Osteocyte (in vitro differentiated cells): ENCODE measurements at regions not wholly inside any gene's neighbourhood (a gene's known extent, or its start where the extent isn't known, plus 50 kb on each side); places are given as distances from the start of the nearest gene placed in this dataset.

Experiments
- DNase-seq: peaks from one replicate; pipeline ENCODE4 v3.0.0; 2021; ENCODE audit warnings: mixed read lengths; ENCODE audit not compliant: unreplicated experiment; ENCODE audit errors: extremely low spot score
- H3K27ac Mint-ChIP-seq: one replicate; pipeline ENCODE4 v1.8.0; 2021; ENCODE audit warnings: mild to moderate bottlenecking, mixed read lengths; ENCODE audit not compliant: unreplicated experiment
- H3K27me3 Mint-ChIP-seq: one replicate; pipeline ENCODE4 v1.8.0; 2021; ENCODE audit warnings: mixed read lengths; ENCODE audit not compliant: unreplicated experiment
- H3K36me3 Mint-ChIP-seq: one replicate; pipeline ENCODE4 v1.8.0; 2021; ENCODE audit warnings: mixed read lengths; ENCODE audit not compliant: unreplicated experiment
- H3K4me1 Mint-ChIP-seq: one replicate; pipeline ENCODE4 v1.8.0; 2021; ENCODE audit warnings: mixed read lengths; ENCODE audit not compliant: unreplicated experiment
- H3K4me3 Mint-ChIP-seq: one replicate; pipeline ENCODE4 v1.8.0; 2021; ENCODE audit warnings: mild to moderate bottlenecking, moderate library complexity, mixed read lengths; ENCODE audit not compliant: unreplicated experiment
- H3K9me3 Mint-ChIP-seq: one replicate; pipeline ENCODE4 v1.8.0; 2021; ENCODE audit warnings: mixed read lengths; ENCODE audit not compliant: unreplicated experiment
- TF ChIP-seq, protein P1 (sequence below): fragments of 200-600 bp; sonication (generic); IDR thresholded peaks from 2 replicates; pipeline ENCODE4 v1.5.0; 2021; ENCODE audit warnings: antibody characterized with exemption, mild to moderate bottlenecking, moderate library complexity

DNA sequence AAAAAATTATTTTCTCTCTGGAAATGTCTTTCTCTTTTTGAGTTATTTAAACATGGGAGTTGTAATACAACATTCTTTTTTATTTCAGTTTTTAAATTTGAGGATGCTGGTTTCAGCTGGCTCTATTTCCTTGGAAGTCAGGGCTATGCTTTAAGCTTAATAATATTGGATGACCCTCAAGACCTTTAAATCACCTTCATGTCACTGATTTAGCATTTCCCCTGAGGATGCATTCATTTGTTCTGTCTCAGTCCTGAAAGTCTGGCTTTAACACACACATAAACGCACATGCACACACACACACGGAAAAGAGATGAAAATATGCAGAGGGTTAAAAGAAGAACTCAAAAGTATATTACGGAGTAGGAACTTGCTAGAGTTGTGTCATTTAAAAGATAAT lies 260.5 kb downstream of the PTBP2 start:
- peaks cover 11% of the 10 kb centered on the region for H3K9me3 Mint-ChIP-seq
- TF ChIP-seq, protein P1, sequence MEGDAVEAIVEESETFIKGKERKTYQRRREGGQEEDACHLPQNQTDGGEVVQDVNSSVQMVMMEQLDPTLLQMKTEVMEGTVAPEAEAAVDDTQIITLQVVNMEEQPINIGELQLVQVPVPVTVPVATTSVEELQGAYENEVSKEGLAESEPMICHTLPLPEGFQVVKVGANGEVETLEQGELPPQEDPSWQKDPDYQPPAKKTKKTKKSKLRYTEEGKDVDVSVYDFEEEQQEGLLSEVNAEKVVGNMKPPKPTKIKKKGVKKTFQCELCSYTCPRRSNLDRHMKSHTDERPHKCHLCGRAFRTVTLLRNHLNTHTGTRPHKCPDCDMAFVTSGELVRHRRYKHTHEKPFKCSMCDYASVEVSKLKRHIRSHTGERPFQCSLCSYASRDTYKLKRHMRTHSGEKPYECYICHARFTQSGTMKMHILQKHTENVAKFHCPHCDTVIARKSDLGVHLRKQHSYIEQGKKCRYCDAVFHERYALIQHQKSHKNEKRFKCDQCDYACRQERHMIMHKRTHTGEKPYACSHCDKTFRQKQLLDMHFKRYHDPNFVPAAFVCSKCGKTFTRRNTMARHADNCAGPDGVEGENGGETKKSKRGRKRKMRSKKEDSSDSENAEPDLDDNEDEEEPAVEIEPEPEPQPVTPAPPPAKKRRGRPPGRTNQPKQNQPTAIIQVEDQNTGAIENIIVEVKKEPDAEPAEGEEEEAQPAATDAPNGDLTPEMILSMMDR: no peak
- no peaks in the 10 kb centered on the region for H3K36me3 Mint-ChIP-seq
- no peak overlapping the region for H3K27ac Mint-ChIP-seq
- no peak overlapping the region for H3K4me3 Mint-ChIP-seq
- no peak for DNase-seq
- H3K4me1 Mint-ChIP-seq: peaks cover 42% of the 10 kb centered on the region
- H3K27me3 Mint-ChIP-seq: no peaks in the 10 kb centered on the region

DNA sequence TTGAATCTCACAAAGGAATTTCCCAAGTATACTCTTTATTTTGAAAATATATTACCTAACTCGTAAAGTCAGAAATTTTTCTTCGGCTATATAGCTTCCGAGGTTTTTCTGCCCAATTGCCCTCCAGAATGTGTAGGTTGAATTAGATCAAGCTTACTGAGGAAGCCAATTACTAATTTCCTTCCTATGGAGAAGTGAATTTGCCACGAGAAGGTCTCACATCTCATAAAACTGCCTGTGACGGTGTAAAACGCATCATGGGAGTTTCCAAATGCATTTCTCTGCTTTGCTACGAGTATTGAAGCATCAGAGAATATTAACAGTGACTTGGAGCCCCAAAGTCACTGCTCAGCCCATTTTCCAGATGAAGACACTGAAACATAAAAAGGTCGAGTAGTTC lies 262.3 kb downstream of the PTBP2 start:
- H3K4me3 Mint-ChIP-seq: no peak overlapping the region
- no peaks in the 10 kb centered on the region for H3K36me3 Mint-ChIP-seq
- no peak for DNase-seq
- H3K27me3 Mint-ChIP-seq: no peaks in the 10 kb centered on the region
- peaks cover 11% of the 10 kb centered on the region for H3K9me3 Mint-ChIP-seq
- peaks cover 36% of the 10 kb centered on the region for H3K4me1 Mint-ChIP-seq
- TF ChIP-seq, protein P1: no peak
- H3K27ac Mint-ChIP-seq: no peak overlapping the region

DNA sequence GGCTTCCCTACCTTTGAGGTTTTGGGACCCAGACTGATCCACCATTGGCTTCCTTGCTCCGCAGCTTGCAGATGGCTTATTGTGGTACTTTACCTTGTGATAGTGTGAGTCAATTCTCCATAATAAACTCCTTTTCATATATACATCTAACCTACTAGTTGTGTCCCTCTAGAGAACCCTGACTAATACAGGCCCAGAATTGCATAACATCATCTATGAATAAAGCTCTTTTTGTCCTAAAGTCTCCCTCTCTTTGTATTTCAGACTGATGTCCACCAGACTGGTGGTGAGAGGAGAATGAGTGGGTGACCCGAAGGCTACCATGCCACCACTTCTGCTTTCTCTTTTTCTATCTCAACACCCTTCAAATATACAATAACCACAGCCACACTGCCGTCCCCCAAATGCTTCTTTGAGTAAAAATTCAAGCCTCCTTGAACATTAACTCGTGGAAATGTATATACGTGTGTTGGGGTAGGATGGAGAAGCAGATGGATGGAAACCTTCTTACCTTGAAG lies 265.7 kb downstream of the PTBP2 start:
- TF ChIP-seq, protein P1: no peak
- no peak for DNase-seq

DNA sequence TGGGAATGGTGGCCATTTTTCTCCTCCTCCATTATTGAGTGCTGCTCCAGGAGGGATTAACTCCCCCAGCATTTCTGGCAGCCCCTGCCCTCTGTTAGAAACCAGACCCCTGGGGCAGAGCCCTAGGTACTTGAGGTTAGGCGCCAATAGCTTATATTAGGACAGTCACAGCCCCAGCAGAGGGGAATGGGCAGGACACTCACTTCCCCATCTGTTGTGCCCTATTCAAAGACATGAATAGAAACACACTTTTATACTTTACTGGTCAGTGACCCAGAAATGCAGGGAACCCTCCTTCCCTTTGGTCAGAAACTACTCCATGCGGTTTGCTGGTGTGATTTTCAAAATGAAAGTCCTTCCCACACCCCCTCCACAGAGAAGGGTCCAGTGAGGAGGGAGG lies 267.7 kb downstream of the PTBP2 start:
- H3K4me3 Mint-ChIP-seq: no peak overlapping the region
- no peaks in the 10 kb centered on the region for H3K36me3 Mint-ChIP-seq
- peaks cover 18% of the 10 kb centered on the region for H3K9me3 Mint-ChIP-seq
- no peaks in the 10 kb centered on the region for H3K27me3 Mint-ChIP-seq
- H3K27ac Mint-ChIP-seq: no peak overlapping the region
- no peak for DNase-seq
- peaks cover 22% of the 10 kb centered on the region for H3K4me1 Mint-ChIP-seq
- TF ChIP-seq, protein P1: no peak

More for the DNA sequence above, 265.7 kb downstream of the PTBP2 start:
- Mint-ChIP-seq H3K36me3 (no peaks in the 10 kb centered on the region), H3K4me1 (peaks cover 6% of the 10 kb centered on the region), H3K27me3 (no peaks in the 10 kb centered on the region), H3K9me3 (peaks cover 11% of the 10 kb centered on the region), H3K4me3 (no peak overlapping the region), H3K27ac (no peak overlapping the region)

DNA sequence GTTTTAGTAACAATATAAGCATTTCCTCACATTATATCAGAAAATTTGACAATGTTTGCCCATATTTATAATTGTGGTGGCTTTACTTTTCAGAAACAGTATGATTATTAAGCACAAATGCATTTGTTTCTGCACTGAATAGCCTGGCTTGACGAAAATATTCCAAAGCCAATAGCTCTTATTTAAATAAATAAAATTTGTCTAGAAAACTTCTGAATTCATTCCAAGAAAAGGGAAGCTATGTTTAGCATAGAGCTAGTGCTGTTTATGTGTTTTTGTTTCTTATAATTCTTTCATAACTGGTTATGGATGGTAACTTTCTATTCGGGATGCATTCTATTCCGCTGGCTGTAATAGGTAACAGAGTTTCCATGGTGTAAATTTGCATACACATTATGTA lies 268.6 kb downstream of the PTBP2 start:
- Mint-ChIP-seq H3K9me3 (peaks cover 18% of the 10 kb centered on the region), H3K27ac (no peak overlapping the region), H3K4me1 (peaks cover 26% of the 10 kb centered on the region), H3K36me3 (no peaks in the 10 kb centered on the region), H3K27me3 (no peaks in the 10 kb centered on the region), H3K4me3 (no peak overlapping the region)
- DNase-seq: no peak
- TF ChIP-seq, protein P1: no peak
